GM23248 (cell line): ENCODE measurements at regions not wholly inside any gene's neighbourhood (a gene's known extent, or its start where the extent isn't known, plus 50 kb on each side); places are given as distances from the start of the nearest gene placed in this dataset.

Experiments used
- DNase-seq: peaks from one replicate; pipeline ENCODE4 v3.0.0-alpha.2; 2015
- H2AFZ ChIP-seq: fragments of 200-600 bp; sonication (generic); 2 replicates; pipeline ENCODE4 v1.6.1; 2016; ENCODE audit warnings: antibody characterized with exemption
- H3F3A ChIP-seq: fragments of 200-600 bp; sonication (generic); 2 replicates; pipeline ENCODE4 v1.6.1; 2016; ENCODE audit warnings: mild to moderate bottlenecking, antibody characterized with exemption, mixed run types; ENCODE audit not compliant: insufficient read depth
- H3K27ac ChIP-seq: fragments of 200-600 bp; sonication (generic); 2 replicates; pipeline ENCODE4 v1.5.1; 2016; ENCODE audit warnings: mild to moderate bottlenecking
- H3K27me3 ChIP-seq: fragments of 200-600 bp; sonication (generic); replicated peaks from 2 replicates; pipeline ENCODE4 v1.6.1; 2016; ENCODE audit warnings: mild to moderate bottlenecking; ENCODE audit not compliant: insufficient read depth
- H3K36me3 ChIP-seq: fragments of 200-600 bp; sonication (generic); 2 replicates; pipeline ENCODE4 v1.6.1; 2016; ENCODE audit warnings: low read depth, mild to moderate bottlenecking
- H3K4me1 ChIP-seq: fragments of 200-600 bp; sonication (generic); 2 replicates; pipeline ENCODE4 v1.6.1; 2016; ENCODE audit warnings: mild to moderate bottlenecking; ENCODE audit not compliant: insufficient read depth
- H3K4me2 ChIP-seq: fragments of 200-600 bp; sonication (generic); one replicate; pipeline ENCODE4 v1.6.1; 2016; ENCODE audit warnings: mild to moderate bottlenecking; ENCODE audit not compliant: unreplicated experiment
- H3K4me3 ChIP-seq: fragments of 200-600 bp; sonication (generic); 2 replicates; pipeline ENCODE4 v1.5.1; 2016; ENCODE audit warnings: mild to moderate bottlenecking
- H3K79me2 ChIP-seq: fragments of 200-600 bp; sonication (generic); 2 replicates; pipeline ENCODE4 v1.6.1; 2016; ENCODE audit warnings: mild to moderate bottlenecking; ENCODE audit not compliant: insufficient read depth
- H3K9ac ChIP-seq: fragments of 200-600 bp; sonication (generic); 2 replicates; pipeline ENCODE4 v1.6.1; 2016; ENCODE audit warnings: mild to moderate bottlenecking
- H3K9me2 ChIP-seq: fragments of 200-600 bp; sonication (generic); 2 replicates; pipeline ENCODE4 v1.6.1; 2016; ENCODE audit warnings: mixed run types, mild to moderate bottlenecking, moderate library complexity; ENCODE audit not compliant: insufficient read depth
- H3K9me3 ChIP-seq: fragments of 200-600 bp; sonication (generic); one replicate; pipeline ENCODE4 v1.6.1; 2017; ENCODE audit warnings: low read depth
- H4K20me1 ChIP-seq: fragments of 200-600 bp; sonication (generic); 2 replicates; pipeline ENCODE4 v1.6.0; 2016; ENCODE audit not compliant: insufficient read depth
- EZH2 ChIP-seq: fragments of 200-600 bp; sonication (generic); IDR thresholded peaks from 2 replicates; pipeline ENCODE4 v1.6.1; 2018; ENCODE audit warnings: antibody characterized with exemption, mild to moderate bottlenecking; ENCODE audit not compliant: insufficient read depth, poor library complexity, severe bottlenecking
- EZH2phosphoT487 ChIP-seq: fragments of 200-600 bp; sonication (generic); IDR thresholded peaks from 2 replicates; pipeline ENCODE4 v1.6.1; 2018; ENCODE audit warnings: antibody characterized with exemption, moderate library complexity, mild to moderate bottlenecking, low read depth; ENCODE audit not compliant: insufficient read depth
- WGBS, 2 experiments: methylation state at CpG; one replicate each; pipeline ENCODE4 v1.1.6; 2015 to 2017; ENCODE audit warnings: low lambda C conversion rate in 2 of 2, low coverage in 1 of 2; ENCODE audit errors: missing lambda C conversion rate in 2 of 2; 5-methylcytosine and 5-hydroxymethylcytosine counted together
- in situ Hi-C: fragments of 300-500 bp; cut with MboI; formaldehyde crosslinking; loops from 2 replicates; pipeline ENCODE4 v1.15.0; 2020

DNA sequence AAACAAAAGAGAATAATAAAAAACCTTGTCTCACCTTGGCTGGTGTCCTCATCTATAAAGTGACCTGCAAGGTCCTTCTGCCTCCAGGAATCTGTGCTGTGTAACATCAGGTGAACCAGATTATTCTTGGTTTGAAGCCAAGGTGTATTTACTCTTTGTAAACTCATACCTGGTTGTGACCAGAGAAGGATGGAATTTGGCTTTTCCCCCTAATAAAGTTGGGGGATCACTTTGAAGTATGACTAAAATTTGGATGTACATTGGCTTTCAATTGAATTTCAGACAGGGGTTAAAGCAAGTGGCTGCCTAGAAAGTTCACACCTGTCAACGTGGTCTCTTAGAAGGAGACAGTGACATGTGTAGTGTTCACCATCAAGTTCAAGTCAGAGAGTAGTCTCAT is 100.1 kb downstream of the SCP2D1 start:
- Histone ChIP-seq H3K9ac (no peak overlapping the region), H3K79me2 (no peaks in the 10 kb centered on the region), H4K20me1 (no peaks in the 10 kb centered on the region), H3K9me2 (no peaks in the 10 kb centered on the region), H3K4me2 (no peak overlapping the region), H3K36me3 (no peaks in the 10 kb centered on the region), H3K27ac (no peak overlapping the region), H2AFZ (no peak overlapping the region), H3F3A (no peaks in the 10 kb centered on the region), H3K9me3 (no peaks in the 10 kb centered on the region), H3K4me1 (no peaks in the 10 kb centered on the region), H3K27me3 (no peaks in the 10 kb centered on the region), H3K4me3 (no peak overlapping the region)
- in situ Hi-C loops: no loop called here
- no peak for TF ChIP-seq EZH2phosphoT487
- TF ChIP-seq EZH2: no peak
- WGBS, 2 experiments: 15 to 32% methylated on average over 1 of the region's 1 CpG
- DNase-seq: no peak

DNA sequence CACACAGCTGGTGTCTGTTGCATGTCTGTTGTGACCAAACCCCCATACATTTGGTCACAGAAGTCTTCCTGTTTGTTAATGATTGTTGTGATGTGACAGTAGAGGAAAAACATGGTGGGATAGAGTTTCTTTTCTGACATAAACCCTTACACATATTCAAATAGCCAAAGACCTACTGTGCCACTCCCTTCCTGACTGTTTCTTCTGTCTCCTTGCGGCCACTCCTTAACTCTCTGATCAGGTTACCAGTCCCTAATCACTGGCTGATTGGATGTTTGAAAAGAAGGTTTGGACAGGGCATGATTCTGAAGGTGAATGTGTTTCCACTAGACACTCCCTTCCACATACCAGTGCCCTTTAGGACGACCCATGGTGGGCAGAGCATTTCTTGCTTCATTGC is 101.2 kb downstream of the SCP2D1 start:
- H3K79me2 ChIP-seq: no peaks in the 10 kb centered on the region
- H3K4me3 ChIP-seq: no peak overlapping the region
- 35 to 39% methylated on average over 2 of the region's 2 CpGs for WGBS, 2 experiments
- no peak overlapping the region for H3K9ac ChIP-seq
- no peak for DNase-seq
- H3K4me2 ChIP-seq: no peak overlapping the region
- TF ChIP-seq EZH2: no peak
- no peak for TF ChIP-seq EZH2phosphoT487
- H4K20me1 ChIP-seq: no peaks in the 10 kb centered on the region
- H3K36me3 ChIP-seq: no peaks in the 10 kb centered on the region
- H3K27me3 ChIP-seq: no peaks in the 10 kb centered on the region
- no peaks in the 10 kb centered on the region for H3K9me3 ChIP-seq
- H3K4me1 ChIP-seq: no peaks in the 10 kb centered on the region
- no peak overlapping the region for H2AFZ ChIP-seq
- H3K27ac ChIP-seq: no peak overlapping the region
- H3F3A ChIP-seq: no peaks in the 10 kb centered on the region
- in situ Hi-C loops: no loop called here
- no peaks in the 10 kb centered on the region for H3K9me2 ChIP-seq

DNA sequence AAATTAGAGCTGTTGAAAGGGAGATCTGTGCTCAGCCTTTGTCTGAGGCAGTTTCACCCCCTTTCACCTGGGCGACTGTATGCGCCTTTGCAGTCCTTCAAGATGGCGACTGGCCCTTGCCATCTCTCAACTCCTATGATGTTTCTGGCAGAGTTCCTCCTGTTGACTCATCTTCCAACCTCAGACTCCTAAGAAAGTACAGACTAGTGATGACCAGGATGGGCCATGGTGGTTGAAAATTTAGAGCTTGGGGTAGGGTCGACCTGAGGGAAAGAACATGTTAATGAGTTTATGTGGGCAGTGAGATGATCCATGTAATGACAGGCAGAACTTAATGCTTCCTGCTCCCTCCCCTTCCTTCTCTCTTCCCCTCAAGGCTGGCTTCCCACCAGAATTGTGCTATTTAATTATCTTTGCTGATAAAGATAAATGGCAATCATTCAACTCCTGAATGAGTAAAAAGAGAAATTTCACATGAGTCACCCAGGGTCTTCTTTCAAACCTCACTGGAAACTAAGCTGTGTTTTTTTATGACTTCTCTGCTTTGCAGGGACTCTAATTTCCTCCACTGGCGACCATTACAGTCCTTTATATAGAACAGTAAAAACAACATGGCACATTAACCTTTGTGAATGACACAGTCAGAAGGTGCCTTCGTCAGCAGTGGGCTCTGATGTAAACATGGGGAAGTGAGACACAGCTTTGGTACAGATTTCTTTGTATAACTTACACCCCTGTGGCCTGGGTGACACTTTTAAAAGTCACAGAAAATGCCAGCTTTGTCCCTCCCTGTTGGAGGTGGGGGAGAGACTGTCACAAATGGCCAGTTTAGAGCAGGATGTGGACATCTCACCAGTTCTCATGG is 103.5 kb downstream of the SCP2D1 start:
- no peaks in the 10 kb centered on the region for H3F3A ChIP-seq
- H2AFZ ChIP-seq: no peak overlapping the region

DNA sequence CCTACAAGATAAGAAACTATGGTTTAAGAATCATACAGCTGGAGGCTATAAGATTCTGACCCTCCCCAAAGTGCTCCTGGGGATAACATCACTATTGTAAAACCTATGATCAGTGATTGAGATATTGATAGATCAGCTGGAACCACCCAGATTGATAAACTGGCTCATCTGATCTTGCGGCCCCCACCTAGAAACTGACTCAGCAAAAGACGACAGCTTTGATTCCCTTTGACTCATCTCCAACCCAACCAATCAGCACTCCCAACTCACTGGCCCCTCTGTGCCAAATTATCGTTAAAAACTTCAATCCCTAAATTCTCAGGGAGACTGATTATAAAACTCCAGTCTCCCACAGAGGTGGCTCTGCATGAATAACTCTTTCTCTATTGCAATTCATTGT is 106.4 kb downstream of the SCP2D1 start:
- Histone ChIP-seq H3K9me2 (no peaks in the 10 kb centered on the region), H3K27me3 (no peaks in the 10 kb centered on the region), H3K9me3 (no peaks in the 10 kb centered on the region), H3K4me3 (no peak overlapping the region), H3K4me1 (no peaks in the 10 kb centered on the region), H3K9ac (no peak overlapping the region), H3K4me2 (no peak overlapping the region), H3K27ac (no peak overlapping the region), H3K36me3 (no peaks in the 10 kb centered on the region), H2AFZ (no peak overlapping the region), H3F3A (no peaks in the 10 kb centered on the region), H3K79me2 (no peaks in the 10 kb centered on the region), H4K20me1 (no peaks in the 10 kb centered on the region)
- in situ Hi-C loops: no loop called here
- 57 to 62% methylated on average over 3 of the region's 3 CpGs for WGBS, 2 experiments
- TF ChIP-seq EZH2phosphoT487: no peak
- no peak for TF ChIP-seq EZH2
- no peak for DNase-seq

More for the DNA sequence above, 103.5 kb downstream of the SCP2D1 start:
- no peak for DNase-seq
- Histone ChIP-seq H3K4me1 (no peaks in the 10 kb centered on the region), H3K79me2 (no peaks in the 10 kb centered on the region), H3K4me3 (no peak overlapping the region), H3K27me3 (no peaks in the 10 kb centered on the region), H3K9ac (no peak overlapping the region), H4K20me1 (no peaks in the 10 kb centered on the region), H3K36me3 (no peaks in the 10 kb centered on the region), H3K27ac (no peak overlapping the region), H3K9me3 (no peaks in the 10 kb centered on the region), H3K9me2 (no peaks in the 10 kb centered on the region), H3K4me2 (no peak overlapping the region)
- TF ChIP-seq EZH2 (no peak), EZH2phosphoT487 (no peak)
- in situ Hi-C loops: no loop called here
- 38 to 47% methylated on average over 6 of the region's 6 CpGs for WGBS, 2 experiments
